Esophagus muscularis mucosa (tissue), 4 donors: ENCODE measurements at regions not wholly inside any gene's neighbourhood (a gene's known extent, or its start where the extent isn't known, plus 50 kb on each side); places are given as distances from the start of the nearest gene placed in this dataset.

ENCODE experiments used
- DNase-seq: peaks from one replicate; pipeline ENCODE4 v3.0.0-alpha.2; 2017; ENCODE audit errors: extremely low spot score
- H3K27ac ChIP-seq, 4 donors: fragments of 200-600 bp; sonication (generic); replicated peaks in 1 of 4; 1 replicate in 3 of 4; 2 replicates in 1 of 4; pipeline ENCODE4 v1.5.1; 2016 to 2019; ENCODE audit warnings: mild to moderate bottlenecking in 1 of 4
- H3K27me3 ChIP-seq, 4 donors: fragments of 200-600 bp; sonication (generic); one replicate each; pipeline versions ENCODE4 v1.5.1 to v1.6.0; 2016 to 2019
- H3K36me3 ChIP-seq, 4 donors: fragments of 200-600 bp; sonication (generic); one replicate each; pipeline ENCODE4 v1.5.1; 2016 to 2019
- H3K4me1 ChIP-seq, 4 donors: fragments of 200-600 bp; sonication (generic); one replicate each; pipeline ENCODE4 v1.5.1; 2016 to 2019
- H3K4me3 ChIP-seq, 4 donors: fragments of 200-600 bp; sonication (generic); 1 replicate in 2 of 4; 2 replicates in 2 of 4; pipeline ENCODE4 v1.5.1; 2016 to 2019; ENCODE audit warnings: mild to moderate bottlenecking in 4 of 4, moderate library complexity in 1 of 4
- H3K9me3 ChIP-seq, 4 donors: fragments of 200-600 bp; sonication (generic); 1 replicate in 3 of 4; 2 replicates in 1 of 4; pipeline ENCODE4 v1.5.1; 2016 to 2019
- EP300 ChIP-seq: sonication (generic); formaldehyde crosslinking; IDR thresholded peaks from one replicate; pipeline ENCODE4 v1.6.1; 2017; ENCODE audit warnings: antibody characterized with exemption
- POLR2A ChIP-seq: fragments of 450-650 bp; IDR thresholded peaks from one replicate; pipeline ENCODE4 v1.6.1; 2017; ENCODE audit warnings: antibody characterized with exemption, moderate library complexity, mild to moderate bottlenecking, low read depth
- POLR2AphosphoS5 ChIP-seq, 2 donors: sonication (generic); formaldehyde crosslinking; IDR thresholded peaks; one replicate each; pipeline ENCODE4 v1.6.1; 2017; ENCODE audit warnings: antibody characterized with exemption in 2 of 2
- WGBS: methylation state at CpG from one replicate; pipeline ENCODE4 v1.1.5; 2018; 5-methylcytosine and 5-hydroxymethylcytosine counted together
- intact Hi-C: fragments of 100-400 bp; cut with DNase I; formaldehyde crosslinking; loops from one replicate; pipeline ENCODE4 v1.15.1; 2023
- TF ChIP-seq, protein P1 (sequence below), 3 experiments: fragments of 200-600 bp in 2 of 3; fragments of 450-650 bp in 1 of 3; sonication (generic) in 2 of 3; IDR thresholded peaks; one replicate each; pipeline ENCODE4 v1.5.1; 2017 to 2019; ENCODE audit warnings: antibody characterized with exemption in 3 of 3, mild to moderate bottlenecking in 2 of 3, moderate library complexity in 1 of 3

- TF ChIP-seq, protein P1, sequence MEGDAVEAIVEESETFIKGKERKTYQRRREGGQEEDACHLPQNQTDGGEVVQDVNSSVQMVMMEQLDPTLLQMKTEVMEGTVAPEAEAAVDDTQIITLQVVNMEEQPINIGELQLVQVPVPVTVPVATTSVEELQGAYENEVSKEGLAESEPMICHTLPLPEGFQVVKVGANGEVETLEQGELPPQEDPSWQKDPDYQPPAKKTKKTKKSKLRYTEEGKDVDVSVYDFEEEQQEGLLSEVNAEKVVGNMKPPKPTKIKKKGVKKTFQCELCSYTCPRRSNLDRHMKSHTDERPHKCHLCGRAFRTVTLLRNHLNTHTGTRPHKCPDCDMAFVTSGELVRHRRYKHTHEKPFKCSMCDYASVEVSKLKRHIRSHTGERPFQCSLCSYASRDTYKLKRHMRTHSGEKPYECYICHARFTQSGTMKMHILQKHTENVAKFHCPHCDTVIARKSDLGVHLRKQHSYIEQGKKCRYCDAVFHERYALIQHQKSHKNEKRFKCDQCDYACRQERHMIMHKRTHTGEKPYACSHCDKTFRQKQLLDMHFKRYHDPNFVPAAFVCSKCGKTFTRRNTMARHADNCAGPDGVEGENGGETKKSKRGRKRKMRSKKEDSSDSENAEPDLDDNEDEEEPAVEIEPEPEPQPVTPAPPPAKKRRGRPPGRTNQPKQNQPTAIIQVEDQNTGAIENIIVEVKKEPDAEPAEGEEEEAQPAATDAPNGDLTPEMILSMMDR (IDR thresholded peaks at IDR 0.05), result no peak
- no peak for TF ChIP-seq POLR2AphosphoS5 (IDR thresholded peaks at IDR 0.05)
- no peak for TF ChIP-seq EP300
- no peak for TF ChIP-seq POLR2A
- Histone ChIP-seq H3K9me3 (no peaks in the 10 kb centered on the region), H3K4me3 (no peak overlapping the region), H3K36me3 (no peaks in the 10 kb centered on the region), H3K4me1 (no peaks in the 10 kb centered on the region), H3K27me3 (no peaks in the 10 kb centered on the region), H3K27ac (no peak overlapping the region)
- intact Hi-C loops, result no loop called here
- WGBS, result 96% methylated on average over 4 of the region's 4 CpGs
- DNase-seq, result no peak
These were observed 171.2 kb upstream of the ARID2 start for GRCh38 chr12:45558353-45558752.

DNA sequence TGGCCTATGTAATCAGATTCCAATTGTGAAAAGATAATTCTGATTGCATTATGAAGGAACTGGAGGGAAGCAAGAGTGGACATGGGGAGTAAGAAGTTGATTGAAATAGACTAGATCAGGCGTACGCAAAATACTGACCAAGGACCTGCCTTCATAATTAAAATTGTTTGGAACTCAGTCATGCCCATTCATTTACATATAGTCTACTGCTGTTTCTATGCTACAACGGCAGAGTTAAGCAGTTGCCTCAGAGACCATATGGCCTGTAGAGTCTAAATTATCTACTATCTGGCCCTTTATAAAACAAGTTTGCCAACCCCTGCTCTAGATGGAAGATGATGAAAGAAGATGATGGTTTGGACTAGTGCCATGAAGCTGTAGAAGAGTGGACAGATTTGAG lies 170.0 kb upstream of the ARID2 start:
- Histone ChIP-seq H3K27me3 (no peaks in the 10 kb centered on the region), H3K9me3 (no peaks in the 10 kb centered on the region), H3K27ac (no peak overlapping the region), H3K4me1 (no peaks in the 10 kb centered on the region), H3K36me3 (no peaks in the 10 kb centered on the region), H3K4me3 (no peak overlapping the region)
- TF ChIP-seq EP300, result no peak
- no peak for TF ChIP-seq POLR2AphosphoS5 (IDR thresholded peaks at IDR 0.05)
- TF ChIP-seq POLR2A, result no peak
- TF ChIP-seq, protein P1 (IDR thresholded peaks at IDR 0.05), result no peak
- no peak for DNase-seq
- 87% methylated on average over 3 of the region's 3 CpGs for WGBS
- intact Hi-C loops, result no loop called here

- H3K4me1 ChIP-seq, result no peaks in the 10 kb centered on the region
- H3K27me3 ChIP-seq, result no peaks in the 10 kb centered on the region
- H3K27ac ChIP-seq, result no peak overlapping the region
- no peaks in the 10 kb centered on the region for H3K9me3 ChIP-seq
- no peak for DNase-seq
- no peak overlapping the region for H3K4me3 ChIP-seq
- 81% methylated on average over 4 of the region's 4 CpGs for WGBS
- intact Hi-C loops, result no loop called here
- TF ChIP-seq, protein P1 (IDR thresholded peaks at IDR 0.05), result no peak
- no peak for TF ChIP-seq EP300
- TF ChIP-seq POLR2A, result no peak
- TF ChIP-seq POLR2AphosphoS5 (IDR thresholded peaks at IDR 0.05), result no peak
- H3K36me3 ChIP-seq, result no peaks in the 10 kb centered on the region
These were observed 168.8 kb upstream of the ARID2 start for GRCh38 chr12:45560689-45561088.

GRCh38 chr12:45561488-45561887 lies 168.0 kb upstream of the ARID2 start:
- H3K4me1 ChIP-seq, result no peaks in the 10 kb centered on the region
- H3K4me3 ChIP-seq, result no peak overlapping the region
- H3K36me3 ChIP-seq, result no peaks in the 10 kb centered on the region
- intact Hi-C loops, result no loop called here
- DNase-seq, result no peak
- H3K27me3 ChIP-seq, result no peaks in the 10 kb centered on the region
- 84% methylated on average over 4 of the region's 4 CpGs for WGBS
- H3K9me3 ChIP-seq, result no peaks in the 10 kb centered on the region
- H3K27ac ChIP-seq, result no peak overlapping the region
- TF ChIP-seq, protein P1 (IDR thresholded peaks at IDR 0.05), result no peak
- TF ChIP-seq POLR2A (no peak), POLR2AphosphoS5 (IDR thresholded peaks at IDR 0.05) (no peak), EP300 (no peak)

DNA sequence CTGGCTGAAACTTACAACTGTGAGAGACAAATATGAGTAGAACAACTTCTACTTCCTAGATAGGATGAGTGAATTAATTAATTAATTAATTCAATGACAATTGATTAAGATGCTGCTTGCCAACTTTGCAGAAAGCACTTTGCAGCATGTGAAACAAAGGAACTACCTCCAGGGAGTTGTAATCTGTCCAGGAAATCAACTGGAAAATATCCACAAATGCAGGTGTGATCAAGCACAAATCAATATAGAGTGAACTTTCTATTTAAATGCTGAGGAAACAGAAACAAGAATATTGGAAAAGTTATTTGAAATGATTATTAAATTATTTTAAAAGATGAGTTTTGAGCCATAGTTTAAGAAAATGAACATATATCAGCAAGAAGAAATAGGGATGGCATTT lies 163.9 kb upstream of the ARID2 start:
- Histone ChIP-seq H3K4me3 (no peak overlapping the region), H3K4me1 (no peaks in the 10 kb centered on the region), H3K27me3 (no peaks in the 10 kb centered on the region), H3K9me3 (no peaks in the 10 kb centered on the region), H3K36me3 (no peaks in the 10 kb centered on the region), H3K27ac (no peak overlapping the region)
- intact Hi-C loops, result no loop called here
- no peak for DNase-seq
- TF ChIP-seq, protein P1 (IDR thresholded peaks at IDR 0.05), result no peak
- TF ChIP-seq EP300 (no peak), POLR2A (no peak), POLR2AphosphoS5 (IDR thresholded peaks at IDR 0.05) (no peak)
